GM21723 (cell line): ENCODE measurements at regions not wholly inside any gene's neighbourhood (a gene's known extent, or its start where the extent isn't known, plus 50 kb on each side); places are given as distances from the start of the nearest gene placed in this dataset.
"Not testable (repeated sequence)": the region's sequence is repeated elsewhere in the genome, so short reads cannot be mapped to it uniquely, and the experiment has no call there.

Experiments used
- ATAC-seq: cut with Tn5 transposase; IDR thresholded peaks from one replicate; pipeline ENCODE4 v1.9.1; 2021; ENCODE audit warnings: mild to moderate bottlenecking, moderate library complexity; ENCODE audit not compliant: unreplicated experiment

DNA sequence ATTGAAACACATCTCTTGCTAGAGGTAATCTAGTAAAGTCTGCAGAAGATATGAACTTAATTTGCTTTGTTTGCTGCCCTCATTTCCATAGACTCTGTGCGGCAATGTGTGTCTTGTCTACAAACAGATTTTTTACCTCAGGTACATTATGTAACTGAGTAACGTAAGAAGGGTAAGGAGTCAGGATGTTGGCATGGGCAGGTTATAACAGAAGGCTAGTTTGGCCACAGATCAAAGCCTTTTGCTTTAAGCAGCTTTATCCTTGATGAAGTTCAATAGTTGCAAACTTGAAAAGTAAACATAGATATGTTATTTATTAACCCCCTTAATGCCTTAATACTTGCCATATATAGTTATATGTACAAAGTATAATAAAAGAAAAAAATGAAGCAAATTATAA is 391.6 kb upstream of the FKBP1C start:
- no peak for ATAC-seq

DNA sequence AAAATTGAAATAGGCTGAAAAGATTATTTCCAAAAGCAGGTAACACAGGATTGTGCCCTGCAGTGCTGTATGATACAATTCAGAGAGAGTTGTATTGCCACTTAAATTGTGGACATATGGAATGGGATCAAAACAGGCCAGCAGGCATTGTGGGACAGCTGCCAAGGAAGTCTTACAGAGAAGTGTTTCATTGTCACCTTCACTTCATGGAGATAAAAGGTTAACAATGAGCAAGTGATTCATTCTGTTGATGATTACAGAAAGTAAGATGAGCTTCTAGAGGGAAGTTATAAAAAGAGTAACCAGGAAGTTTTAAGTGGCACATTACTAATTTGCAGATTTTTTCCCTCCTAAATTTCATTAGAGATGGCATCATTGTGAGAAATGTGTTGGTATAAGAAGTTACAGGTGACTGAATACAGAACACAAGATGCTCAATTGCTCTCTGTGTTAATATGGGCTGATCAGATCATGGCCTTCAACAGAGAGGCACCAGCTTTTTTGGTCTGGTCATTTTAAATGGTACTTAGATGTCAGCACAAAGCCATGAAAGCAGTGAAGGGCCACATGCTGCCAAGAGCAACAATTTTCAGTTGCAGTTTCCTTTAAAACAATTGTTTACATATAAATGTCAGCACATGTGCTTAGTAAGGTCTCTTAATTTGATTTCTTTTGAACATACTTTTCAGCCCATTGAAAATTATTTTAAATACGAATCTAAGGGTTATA is 402.5 kb upstream of the FKBP1C start:
- ATAC-seq = no peak

DNA sequence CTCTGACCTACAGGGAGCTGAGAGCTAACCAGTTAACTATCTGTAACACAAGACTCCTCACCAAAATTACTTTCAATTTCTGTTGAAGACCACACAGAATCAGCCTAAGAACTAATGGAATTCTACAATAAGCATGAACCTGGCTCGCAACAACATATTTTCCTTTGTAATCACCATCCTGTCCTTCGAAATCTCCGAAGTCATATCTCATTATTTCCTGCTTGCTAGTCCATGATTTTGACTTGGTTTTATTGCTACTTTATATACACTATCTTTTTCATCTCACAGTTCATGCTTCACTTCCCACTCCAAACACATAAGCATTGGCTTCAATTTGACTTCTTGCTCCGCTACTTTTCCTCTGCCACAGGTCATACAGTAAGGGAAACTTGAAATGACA is 405.8 kb upstream of the FKBP1C start:
- no peak for ATAC-seq

DNA sequence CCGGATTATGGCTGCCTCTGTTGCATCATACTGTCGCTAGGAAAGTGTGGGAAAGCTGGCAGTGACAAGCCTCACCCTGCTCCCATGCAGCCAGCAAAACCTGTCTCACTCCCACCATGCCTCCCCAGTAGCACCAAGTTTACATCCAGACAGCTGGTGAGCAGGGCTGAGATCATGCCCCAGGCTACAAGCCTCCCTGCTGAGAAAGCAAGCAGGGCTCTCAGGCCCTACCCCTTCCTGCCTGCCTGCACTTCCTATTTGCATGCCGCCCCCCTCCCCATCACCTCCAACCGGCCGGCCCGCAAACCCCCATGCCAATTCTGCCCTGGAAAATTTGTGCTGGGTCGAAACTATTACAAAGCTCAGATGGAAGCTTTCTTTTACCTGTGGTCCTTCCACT is 408.2 kb upstream of the FKBP1C start:
- no peak for ATAC-seq

DNA sequence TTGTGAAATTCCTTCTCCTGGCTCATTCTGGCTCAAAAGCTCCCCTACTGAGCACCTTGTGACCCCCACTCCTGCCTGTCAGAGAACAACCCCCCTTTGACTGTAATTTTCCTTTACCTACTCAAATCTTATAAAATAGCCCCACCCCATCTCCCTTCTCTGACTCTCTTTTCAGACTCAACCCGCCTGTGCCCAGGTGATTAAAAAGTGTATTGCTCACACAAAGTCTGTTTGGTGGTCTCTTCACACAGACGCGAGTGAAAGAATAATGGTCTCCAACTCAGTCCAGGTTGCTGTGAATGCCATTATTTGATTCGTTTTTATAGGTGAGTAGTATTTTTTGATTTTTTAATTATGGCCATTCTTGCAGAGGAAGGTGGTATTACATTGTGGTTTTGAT is 414.1 kb upstream of the FKBP1C start:
- no peak for ATAC-seq

DNA sequence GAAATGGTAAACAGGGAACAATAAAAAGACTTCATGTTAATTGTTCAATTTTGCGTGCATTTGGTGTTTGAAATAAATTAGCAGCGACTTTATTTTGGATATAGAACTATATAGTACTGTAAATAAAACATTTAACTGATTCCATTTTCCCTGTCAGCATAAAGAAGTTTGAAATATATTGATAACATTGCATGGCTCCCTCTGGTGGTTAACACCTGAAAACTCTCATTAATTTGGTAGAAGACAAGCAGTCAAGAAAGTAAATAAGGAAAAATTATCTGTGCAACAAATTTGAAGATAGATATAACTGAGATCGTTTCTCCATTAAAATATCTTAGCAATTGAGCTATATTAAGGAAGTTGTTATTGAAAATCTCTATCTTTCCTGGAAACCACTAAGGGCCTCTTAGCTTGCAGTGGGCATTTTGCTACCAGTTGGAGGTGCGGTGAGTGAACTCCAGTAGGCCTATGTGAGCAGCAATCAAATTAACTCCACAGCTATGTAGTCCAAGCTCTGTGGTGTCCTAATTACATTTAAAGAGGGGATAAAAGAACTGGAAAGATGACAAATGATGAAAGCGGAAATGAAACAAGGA is 435.7 kb upstream of the FKBP1C start:
- ATAC-seq = no peak

DNA sequence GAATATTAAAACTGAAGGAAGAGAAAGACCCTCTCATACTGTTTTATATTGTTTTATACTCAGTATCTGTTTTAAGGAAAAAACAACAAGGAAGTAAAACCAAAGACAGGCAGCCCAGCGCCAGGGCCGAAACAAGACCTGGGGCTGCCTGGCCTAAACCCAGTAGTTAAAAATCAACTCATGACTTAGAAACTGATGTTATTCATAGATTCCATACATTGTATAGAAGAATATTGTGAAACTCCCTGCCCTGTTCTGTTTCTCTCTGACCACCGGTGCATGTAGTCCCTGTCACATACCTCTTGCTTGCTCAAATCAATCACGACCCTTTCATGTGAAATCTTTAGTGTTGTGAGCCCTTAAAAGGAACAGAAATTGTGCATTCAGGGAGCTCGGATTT is 445.1 kb upstream of the FKBP1C start:
- ATAC-seq = not testable (repeated sequence)

DNA sequence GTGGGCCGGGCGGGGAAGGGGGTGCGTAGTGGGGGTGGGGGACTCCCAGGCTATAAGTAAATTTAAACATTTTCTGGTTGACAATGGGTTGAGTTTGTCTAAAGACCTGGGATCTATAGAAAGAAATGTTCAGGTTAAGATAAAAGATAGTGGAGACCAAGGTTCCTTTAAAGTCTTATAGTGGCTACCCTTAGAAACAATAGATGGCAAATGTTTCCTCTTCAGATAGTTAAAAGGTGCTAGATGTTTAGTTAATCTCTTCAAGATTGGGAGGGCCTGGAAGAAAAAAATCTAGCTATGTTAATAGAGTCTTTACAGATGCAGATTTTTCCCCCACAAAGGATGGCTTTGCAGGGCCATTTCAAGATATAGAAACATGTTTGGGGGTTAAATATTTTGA is 446.4 kb upstream of the FKBP1C start:
- no peak for ATAC-seq

DNA sequence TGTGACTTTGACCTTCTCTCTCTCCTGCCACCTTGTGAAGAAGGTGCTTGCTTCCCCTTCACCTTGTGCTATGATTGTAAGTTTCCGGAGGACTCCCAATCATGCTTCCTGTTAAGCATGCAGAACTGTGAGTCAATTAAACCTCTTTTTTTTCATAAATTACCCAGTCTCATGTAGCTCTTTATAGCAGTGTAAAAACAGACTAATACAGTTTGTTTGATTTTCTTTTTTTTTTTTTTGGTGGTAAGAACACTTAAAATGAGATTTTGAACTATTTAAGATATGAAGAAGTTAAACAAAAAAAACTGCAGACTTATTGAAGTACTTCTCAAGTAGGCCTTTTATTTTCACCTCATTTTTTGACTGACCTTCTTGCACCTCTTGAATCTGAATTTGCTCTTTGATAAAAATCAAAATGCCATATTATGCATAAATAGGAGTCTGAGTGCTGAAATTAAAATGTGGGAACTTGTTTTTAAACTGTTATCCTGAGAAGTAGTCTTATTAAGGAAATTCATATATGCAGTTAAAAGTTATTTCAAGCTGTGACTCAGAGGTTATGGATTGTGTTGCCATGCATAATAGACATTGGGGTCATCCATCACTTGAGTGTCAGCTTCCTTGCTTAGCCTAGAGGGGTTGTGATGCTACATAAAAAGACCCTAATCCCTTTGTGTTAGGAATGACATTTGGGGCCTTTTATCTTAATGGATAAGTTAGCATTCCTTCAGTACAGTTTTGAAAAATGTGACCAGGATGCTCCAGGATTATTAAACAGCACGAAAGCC is 447.9 kb upstream of the FKBP1C start:
- ATAC-seq = no peak

DNA sequence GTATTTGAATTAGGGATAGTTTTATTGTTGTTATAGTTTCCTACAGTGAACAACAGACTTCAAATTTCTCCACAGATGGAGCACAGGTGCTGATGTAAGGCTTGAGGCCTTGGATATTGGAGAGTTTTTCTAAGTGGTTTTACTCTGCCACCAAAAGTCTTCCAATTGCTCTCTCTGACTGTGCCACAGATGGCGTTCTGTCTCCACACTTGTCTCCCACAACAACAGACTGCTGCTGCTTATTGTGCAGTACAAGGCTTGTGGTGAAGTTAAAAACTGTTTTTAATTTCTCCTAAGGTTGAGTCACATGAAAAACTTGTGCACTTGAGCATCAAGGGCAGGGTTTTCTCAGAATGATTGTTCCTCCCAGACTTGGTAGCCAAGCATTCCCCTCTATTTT is 460.9 kb upstream of the KHDRBS2 start:
- no peak for ATAC-seq

DNA sequence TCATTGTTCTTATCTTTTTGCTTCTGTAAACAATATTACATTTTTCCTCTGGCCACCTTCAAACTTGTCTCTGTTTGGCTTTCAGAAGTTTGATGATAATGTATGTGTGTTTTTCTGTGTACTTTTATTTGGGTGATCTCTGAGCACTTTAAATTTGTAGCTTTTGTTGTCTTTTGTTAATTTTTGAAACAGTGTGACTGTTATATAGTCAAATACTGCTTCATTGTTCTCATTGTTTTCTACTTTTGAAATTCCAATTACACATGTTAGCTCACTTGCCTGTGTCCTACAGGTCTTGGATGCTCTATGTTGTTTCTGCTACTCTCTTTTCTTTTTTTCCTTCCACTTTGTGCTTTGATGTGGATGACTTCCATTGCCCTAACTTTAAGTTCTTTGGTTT is 460.1 kb upstream of the KHDRBS2 start:
- no peak for ATAC-seq

DNA sequence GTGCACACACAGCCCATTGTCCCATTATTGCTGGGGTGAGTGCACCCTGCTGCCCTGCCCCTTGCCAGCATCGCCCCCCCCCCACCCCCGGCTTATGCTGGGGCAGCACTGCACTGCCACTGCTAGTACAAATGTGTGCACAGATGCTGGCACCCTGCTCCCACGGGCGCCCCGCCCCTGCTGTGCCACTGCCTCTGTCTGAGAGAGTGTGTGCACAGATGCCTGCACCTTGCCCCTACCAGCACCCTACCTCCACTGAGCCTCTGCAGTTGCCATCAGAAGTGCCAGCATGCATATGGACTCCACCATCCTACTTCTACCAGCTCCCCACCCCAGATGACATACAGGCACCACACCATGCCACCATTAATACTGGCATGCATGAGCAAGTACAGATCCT is 454.6 kb upstream of the KHDRBS2 start:
- ATAC-seq = no peak

DNA sequence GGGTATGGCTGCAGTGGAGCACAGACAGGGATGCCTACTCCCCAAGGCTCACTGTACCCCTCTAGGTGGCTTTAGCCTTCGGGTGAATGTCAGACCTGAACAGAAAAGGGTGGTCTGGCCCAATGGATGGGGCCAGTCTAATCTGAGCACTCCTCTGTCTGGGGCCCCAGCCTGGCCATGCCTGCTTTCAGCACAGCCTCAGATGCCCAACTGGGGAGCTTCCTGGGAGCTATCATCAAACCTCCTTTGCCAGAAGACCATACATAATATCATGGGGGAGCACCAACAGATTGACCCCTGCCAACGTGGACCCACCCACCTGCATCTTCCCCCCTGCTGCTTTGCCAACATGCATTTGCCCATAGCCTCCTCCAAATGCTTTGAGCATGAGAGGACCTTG is 454.1 kb upstream of the KHDRBS2 start:
- ATAC-seq = no peak

DNA sequence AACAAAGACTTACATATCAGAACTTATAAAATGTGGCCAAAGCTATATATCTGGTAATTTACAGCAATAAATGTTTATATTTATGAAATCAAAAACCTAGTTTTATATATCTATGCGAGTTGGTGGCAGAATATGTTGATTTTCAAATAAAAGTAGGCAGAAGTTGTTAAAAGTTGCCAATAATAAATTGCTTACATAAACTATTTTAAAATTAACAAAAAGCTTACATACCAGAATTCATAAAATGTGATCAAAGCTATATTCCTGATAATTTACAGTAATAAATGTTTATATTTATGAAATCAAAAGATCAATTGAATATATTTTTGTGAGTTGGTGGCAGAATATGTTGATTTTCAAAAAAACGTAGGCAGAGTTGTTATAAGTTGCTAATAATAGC is 451.8 kb upstream of the KHDRBS2 start:
- no peak for ATAC-seq

DNA sequence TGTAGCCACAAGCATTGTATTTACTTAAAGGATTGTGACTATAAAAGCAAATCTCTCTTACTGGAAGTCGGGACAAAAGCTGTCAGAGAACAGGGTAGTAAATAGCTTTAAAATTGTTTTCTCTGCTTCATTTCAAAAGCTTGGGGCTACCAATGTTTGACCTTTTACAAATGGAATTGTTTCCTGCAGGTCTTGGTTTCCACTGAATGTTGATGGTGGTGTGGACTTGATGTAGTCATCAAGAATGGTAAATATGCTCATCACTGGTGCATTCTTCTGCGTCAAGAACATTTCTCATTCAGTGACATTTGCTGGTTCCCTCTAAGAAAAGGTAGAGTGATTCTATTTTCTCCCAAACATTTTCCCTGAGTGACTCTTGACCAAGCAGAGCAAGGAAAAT is 435.4 kb upstream of the KHDRBS2 start:
- ATAC-seq = no peak

DNA sequence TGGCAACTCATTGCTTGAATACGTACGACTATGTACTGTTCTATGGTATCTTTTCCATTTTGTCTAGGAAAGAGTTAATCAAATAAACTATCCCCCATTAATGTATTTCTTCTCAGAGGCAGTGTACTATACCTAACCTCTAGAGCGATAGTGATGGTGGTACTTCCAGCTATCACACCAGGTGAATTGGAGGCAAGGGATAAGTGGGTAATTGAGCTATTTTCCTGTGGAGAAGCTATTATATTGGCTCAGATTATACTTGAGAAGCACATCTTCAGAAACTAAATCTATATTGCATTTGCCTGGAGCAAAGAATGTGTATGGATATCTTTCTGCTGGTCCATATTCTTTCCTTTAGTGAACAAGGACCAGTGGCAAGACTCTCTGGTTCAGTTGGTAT is 430.7 kb upstream of the KHDRBS2 start:
- ATAC-seq = no peak

DNA sequence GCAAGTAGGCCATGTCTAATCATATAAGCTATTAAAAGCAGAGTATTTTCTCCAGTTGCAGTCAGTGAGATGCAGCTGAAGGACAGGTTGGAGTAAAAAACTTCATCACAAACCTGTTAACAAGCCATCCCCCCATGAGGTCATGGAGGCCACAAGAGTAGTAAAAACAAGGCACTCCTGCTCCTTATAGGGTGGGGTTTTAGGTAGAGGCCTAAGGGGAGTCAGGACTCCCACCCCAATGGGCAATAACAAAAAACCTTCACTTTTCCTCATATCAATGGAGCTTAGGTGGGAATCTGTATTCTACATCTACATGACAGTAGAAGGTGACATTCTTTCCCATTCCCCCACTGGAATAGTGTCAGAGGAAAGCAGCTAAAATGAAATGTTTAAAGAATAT is 428.1 kb upstream of the KHDRBS2 start:
- no peak for ATAC-seq

DNA sequence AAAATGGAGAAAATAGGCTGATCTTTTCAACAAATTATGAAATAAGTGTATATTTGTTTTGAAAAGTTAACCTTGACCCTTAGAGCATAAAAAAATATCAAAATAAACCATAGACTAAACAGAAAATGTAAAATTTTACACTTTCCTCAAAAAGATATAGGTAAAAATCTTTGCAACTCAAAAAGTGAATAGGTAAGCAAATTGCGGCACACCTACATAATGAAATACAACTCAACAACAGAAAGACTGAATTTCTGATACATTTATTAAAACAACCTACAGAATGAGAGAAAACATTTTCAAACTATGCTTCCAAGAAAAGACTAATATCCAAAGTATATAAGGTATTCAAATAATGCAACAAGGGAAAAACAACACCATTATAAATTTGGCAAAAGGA is 425.7 kb upstream of the KHDRBS2 start:
- ATAC-seq = no peak

DNA sequence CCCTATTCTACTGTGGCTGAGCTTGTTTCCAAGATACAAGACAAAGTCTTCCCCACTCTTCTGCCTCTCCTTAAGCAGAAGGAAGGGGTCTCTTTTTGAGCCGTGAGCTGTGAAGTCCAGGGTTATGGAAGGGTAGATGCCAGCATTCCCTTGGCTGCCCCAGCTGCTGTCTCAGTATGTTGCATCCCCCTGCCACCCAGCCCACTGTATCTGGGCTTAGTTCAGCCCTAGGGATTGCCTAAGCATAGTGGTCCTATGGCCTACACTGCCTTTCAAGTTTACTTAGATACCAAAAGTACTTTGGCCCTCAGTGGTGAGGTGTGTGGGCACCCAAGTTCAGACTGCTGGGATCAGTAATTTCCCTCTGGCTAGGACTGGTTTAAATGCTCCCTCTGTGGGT is 421.9 kb upstream of the KHDRBS2 start:
- ATAC-seq = no peak

DNA sequence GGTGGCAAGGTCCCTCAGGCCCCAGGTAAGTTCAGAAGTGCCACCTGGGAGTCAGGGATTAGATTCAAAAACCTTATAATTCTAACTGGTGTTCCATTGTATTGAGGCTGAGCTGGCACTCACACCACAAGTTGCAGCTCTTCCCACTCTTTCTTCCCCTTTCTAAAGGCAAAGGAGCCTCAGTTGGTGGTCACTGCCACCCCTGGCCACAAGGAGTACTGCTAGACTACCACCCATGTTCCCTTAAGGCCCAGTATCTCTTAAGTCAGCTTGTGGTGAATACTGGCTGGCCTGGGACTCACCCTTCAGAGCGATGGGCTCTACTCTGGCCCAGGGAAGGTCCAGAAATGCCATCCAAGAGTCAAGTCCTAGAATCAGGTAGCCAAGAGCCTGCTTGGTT is 421.1 kb upstream of the KHDRBS2 start:
- no peak for ATAC-seq

DNA sequence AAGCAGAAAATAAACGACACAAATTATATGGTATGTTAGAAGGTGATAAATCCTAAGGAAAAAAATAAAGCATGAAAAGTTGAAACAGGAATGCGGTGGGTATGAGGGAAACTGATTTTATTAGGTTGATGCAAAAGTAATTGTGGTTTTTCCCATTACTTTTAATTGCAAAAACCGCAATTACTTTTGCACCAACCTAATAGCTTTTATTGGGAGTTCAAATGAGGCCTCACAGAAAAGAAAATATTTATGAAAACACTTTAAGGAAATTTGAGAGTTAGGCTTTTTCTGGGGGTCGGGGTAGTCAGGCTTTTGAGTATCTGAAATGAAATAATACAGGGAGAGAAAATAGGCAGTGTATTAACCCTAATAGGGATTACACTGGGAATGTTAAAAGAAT is 397.0 kb upstream of the KHDRBS2 start:
- no peak for ATAC-seq

DNA sequence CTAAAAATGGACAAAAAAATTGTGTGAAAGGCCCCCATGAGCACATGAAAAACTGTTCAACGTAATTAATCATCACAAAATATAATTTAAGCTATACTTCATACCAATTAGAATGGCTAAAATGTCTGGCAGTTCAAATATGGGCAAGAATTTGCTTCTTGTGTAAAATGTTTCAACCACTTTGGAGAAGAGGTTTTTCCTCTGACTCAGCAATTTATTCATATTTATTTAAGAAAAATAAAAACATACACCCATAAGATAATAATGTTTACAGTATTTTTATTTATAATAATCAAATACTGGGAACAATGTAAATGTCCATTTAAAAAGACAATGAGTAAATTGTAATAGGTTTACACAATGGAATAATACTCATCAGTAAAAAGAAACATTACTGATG is 395.1 kb upstream of the KHDRBS2 start:
- no peak for ATAC-seq
